ENCODE measurements at regions not wholly inside any gene's neighbourhood (a gene's known extent, or its start where the extent isn't known, plus 50 kb on each side); places are given as distances from the start of the nearest gene placed in this dataset.
"Not testable (repeated sequence)": the region's sequence is repeated elsewhere in the genome, so short reads cannot be mapped to it uniquely, and the experiment has no call there.

DNA sequence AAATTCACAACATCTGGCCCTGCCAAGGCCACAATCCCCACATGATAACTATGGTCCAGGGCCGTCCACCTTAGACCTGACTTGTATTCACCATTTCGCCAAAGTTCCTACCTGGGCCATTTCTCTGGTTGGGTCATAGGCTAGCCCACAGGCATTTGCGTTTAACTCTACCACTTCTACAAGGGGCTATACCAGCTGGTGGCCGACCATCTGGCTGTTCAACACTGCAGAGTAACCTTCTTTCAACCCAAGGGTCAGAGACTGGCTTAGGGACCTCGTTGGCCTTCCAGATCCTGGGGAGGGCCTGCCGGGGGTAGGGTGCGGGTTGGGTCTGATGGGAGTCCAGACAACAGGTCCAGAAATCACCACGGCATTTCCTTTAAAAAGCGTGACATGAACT is 242.3 kb upstream of the C16orf82 start:
- POLR2A ChIA-PET = no interaction called here
- no peak overlapping the region for H3K4me3 Mint-ChIP-seq
- peaks cover 16% of the 10 kb centered on the region for H3K27me3 Mint-ChIP-seq
- no peak overlapping the region for H3K27ac Mint-ChIP-seq
- no peak for DNase-seq
- intact Hi-C loops (cut with micrococcal nuclease) = no loop called here
- no peaks in the 10 kb centered on the region for H3K4me1 Mint-ChIP-seq
- H3K9me3 Mint-ChIP-seq = no peaks in the 10 kb centered on the region
- ATAC-seq (ENCODE audit: low read depth) = no peak
- TF ChIP-seq, protein P1, sequence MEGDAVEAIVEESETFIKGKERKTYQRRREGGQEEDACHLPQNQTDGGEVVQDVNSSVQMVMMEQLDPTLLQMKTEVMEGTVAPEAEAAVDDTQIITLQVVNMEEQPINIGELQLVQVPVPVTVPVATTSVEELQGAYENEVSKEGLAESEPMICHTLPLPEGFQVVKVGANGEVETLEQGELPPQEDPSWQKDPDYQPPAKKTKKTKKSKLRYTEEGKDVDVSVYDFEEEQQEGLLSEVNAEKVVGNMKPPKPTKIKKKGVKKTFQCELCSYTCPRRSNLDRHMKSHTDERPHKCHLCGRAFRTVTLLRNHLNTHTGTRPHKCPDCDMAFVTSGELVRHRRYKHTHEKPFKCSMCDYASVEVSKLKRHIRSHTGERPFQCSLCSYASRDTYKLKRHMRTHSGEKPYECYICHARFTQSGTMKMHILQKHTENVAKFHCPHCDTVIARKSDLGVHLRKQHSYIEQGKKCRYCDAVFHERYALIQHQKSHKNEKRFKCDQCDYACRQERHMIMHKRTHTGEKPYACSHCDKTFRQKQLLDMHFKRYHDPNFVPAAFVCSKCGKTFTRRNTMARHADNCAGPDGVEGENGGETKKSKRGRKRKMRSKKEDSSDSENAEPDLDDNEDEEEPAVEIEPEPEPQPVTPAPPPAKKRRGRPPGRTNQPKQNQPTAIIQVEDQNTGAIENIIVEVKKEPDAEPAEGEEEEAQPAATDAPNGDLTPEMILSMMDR (IDR thresholded peaks at IDR 0.05) = no peak
- no peaks in the 10 kb centered on the region for H3K36me3 Mint-ChIP-seq (ENCODE audit: low read depth)
- CTCF ChIA-PET = no interaction called here

DNA sequence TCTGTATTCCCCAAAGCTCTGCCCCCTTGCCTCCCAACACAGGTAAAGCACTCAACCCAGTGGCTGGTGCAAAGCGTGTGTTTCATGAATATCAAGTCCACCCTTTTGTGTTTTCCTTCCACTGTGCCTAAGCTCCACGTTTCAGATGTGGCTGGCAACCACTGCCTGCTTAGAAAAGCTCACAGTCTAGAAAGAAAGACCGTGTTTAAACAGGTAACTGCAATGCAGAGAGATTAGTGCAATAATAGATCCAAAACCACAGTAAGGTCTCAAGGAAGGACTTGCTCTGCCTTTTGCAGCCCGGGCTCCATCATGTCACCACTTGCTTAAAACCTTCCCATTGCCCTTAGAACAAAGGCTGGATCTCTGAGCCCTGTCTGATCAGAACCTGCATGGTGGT is 240.2 kb upstream of the C16orf82 start:
- H3K9me3 Mint-ChIP-seq = no peaks in the 10 kb centered on the region
- ChIA-PET POLR2A (no interaction called here), CTCF (no interaction called here)
- no peaks in the 10 kb centered on the region for H3K4me1 Mint-ChIP-seq
- peaks cover 16% of the 10 kb centered on the region for H3K27me3 Mint-ChIP-seq
- no peaks in the 10 kb centered on the region for H3K36me3 Mint-ChIP-seq (ENCODE audit: low read depth)
- H3K4me3 Mint-ChIP-seq = no peak overlapping the region
- TF ChIP-seq, protein P1 (IDR thresholded peaks at IDR 0.05) = no peak
- DNase-seq (no peak), ATAC-seq (ENCODE audit: low read depth) (no peak)
- intact Hi-C loops (cut with micrococcal nuclease) = no loop called here
- no peak overlapping the region for H3K27ac Mint-ChIP-seq

DNA sequence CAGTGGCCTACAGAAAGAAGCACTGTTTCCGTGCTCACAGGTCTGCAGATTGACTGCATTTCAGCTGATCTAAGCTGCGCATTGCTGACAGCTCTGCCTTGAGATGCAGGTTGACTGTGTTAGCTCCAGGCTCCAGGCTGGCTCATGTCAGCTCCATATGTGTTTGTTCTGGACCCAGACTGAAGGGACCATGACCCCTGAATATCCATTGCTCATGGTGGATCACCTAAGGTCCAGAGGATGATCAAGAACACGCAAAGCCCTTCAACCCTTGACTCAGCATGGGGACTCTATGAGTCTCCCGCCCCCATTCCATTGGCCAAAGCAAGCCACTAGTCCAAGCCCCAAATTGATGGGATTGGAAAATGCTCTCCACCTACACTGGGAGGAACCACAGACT is 239.3 kb upstream of the C16orf82 start:
- ATAC-seq (ENCODE audit: low read depth) (no peak), DNase-seq (no peak)
- TF ChIP-seq, protein P1 (IDR thresholded peaks at IDR 0.05) = no peak
- POLR2A ChIA-PET = no interaction called here
- H3K27me3 Mint-ChIP-seq = peaks cover 17% of the 10 kb centered on the region
- CTCF ChIA-PET = no interaction called here
- H3K36me3 Mint-ChIP-seq (ENCODE audit: low read depth) = no peaks in the 10 kb centered on the region
- H3K27ac Mint-ChIP-seq = no peak overlapping the region
- H3K4me3 Mint-ChIP-seq = no peak overlapping the region
- intact Hi-C loops (cut with micrococcal nuclease) = no loop called here
- H3K9me3 Mint-ChIP-seq = peaks cover 4% of the 10 kb centered on the region
- no peaks in the 10 kb centered on the region for H3K4me1 Mint-ChIP-seq

DNA sequence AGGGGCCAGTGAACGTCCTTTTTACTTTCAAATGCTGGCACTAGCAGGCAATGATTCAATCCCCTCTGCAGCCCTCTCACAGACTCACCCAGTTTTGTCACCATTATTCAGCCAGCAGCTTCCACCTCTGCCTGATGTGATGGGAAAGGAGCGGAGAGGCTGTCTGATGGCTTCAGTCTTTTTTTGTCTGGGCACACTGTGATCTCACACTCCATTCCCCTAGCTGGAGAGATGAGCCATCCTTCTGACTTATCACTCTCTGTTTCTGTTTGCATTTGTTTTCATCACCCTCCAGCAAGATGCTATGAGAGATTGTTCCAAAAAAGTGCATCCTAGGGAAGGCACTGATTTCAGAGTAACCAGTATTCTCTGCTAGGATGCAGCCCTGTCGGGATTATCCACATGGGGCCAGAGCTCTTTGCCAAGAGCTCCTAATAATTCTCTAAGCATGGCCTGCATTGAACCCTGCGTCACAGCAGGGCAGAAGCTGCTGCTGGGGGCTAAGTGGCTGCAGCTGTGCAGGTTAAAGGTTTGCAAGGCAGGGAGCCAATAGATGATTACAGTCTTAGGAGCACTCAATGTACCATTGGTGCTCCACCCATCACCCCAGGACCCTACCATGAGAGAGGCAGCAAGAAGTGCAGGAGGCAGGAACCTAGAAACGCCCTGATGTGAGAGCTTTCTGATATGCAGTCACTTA is 236.1 kb upstream of the C16orf82 start:
- H3K4me3 Mint-ChIP-seq = no peak overlapping the region
- intact Hi-C loops (cut with micrococcal nuclease) = no loop called here
- no peak overlapping the region for H3K27ac Mint-ChIP-seq
- TF ChIP-seq, protein P1 (IDR thresholded peaks at IDR 0.05) = no peak
- peaks cover 13% of the 10 kb centered on the region for H3K27me3 Mint-ChIP-seq
- CTCF ChIA-PET = no interaction called here
- H3K36me3 Mint-ChIP-seq (ENCODE audit: low read depth) = no peaks in the 10 kb centered on the region
- DNase-seq (no peak), ATAC-seq (ENCODE audit: low read depth) (no peak)
- POLR2A ChIA-PET = no interaction called here
- no peaks in the 10 kb centered on the region for H3K4me1 Mint-ChIP-seq
- peaks cover 12% of the 10 kb centered on the region for H3K9me3 Mint-ChIP-seq

DNA sequence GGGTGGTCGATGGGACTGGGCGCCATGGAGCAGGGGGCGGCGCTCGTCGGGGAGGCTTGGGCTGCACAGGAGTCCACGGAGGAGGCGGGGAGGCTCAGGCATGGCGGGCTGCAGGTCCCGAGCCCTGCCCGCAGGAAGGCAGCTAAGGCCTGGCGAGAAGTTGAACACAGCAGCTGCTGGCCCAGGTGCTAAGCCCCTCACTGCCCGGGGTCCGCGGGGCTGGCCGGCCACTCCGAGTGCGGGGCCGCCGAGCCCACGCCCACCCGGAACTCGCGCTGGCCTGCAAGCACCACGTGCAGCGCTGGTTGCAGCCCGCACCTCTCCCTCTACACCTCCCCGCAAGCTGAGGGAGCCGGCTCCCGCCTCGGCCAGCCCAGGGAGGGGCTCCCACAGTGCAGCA is 230.6 kb upstream of the C16orf82 start:
- H3K36me3 Mint-ChIP-seq (ENCODE audit: low read depth); intact Hi-C loops (cut with micrococcal nuclease); H3K4me3 Mint-ChIP-seq; ATAC-seq (ENCODE audit: low read depth); POLR2A ChIA-PET; H3K27me3 Mint-ChIP-seq; CTCF ChIA-PET; DNase-seq; H3K27ac Mint-ChIP-seq; H3K4me1 Mint-ChIP-seq: not testable (repeated sequence)
- peaks cover 12% of the 10 kb centered on the region for H3K9me3 Mint-ChIP-seq

DNA sequence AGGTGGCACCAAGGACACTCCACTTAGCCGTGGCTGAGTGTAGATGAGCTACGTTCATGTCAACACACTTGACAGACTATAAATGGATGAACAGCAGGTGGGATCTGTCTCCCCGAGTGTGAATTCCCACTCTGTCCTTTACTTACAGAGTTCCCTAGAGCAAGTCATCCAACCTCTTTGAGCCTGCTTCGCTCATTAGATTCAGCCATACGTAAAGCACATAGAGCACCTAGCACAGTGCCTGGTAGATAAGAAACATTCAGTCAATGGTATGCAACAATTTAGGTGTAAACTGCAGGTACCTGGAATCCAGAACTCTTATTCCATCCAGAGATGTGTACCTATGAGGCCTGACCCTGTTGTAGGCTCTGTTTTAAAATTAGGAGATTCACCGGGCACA is 227.8 kb upstream of the C16orf82 start:
- intact Hi-C loops (cut with micrococcal nuclease) = no loop called here
- no peaks in the 10 kb centered on the region for H3K36me3 Mint-ChIP-seq (ENCODE audit: low read depth)
- H3K4me1 Mint-ChIP-seq = no peaks in the 10 kb centered on the region
- no peak overlapping the region for H3K27ac Mint-ChIP-seq
- DNase-seq (no peak), ATAC-seq (ENCODE audit: low read depth) (no peak)
- H3K9me3 Mint-ChIP-seq = peaks cover 1% of the 10 kb centered on the region
- CTCF ChIA-PET = no interaction called here
- H3K27me3 Mint-ChIP-seq = peaks cover 3% of the 10 kb centered on the region
- POLR2A ChIA-PET = no interaction called here
- H3K4me3 Mint-ChIP-seq = no peak overlapping the region
- TF ChIP-seq, protein P1 (IDR thresholded peaks at IDR 0.05) = no peak

Measured in activated B cell treated with CpG ODN at 0.5 μM for 24 hours (primary cell).